Mucosa of rectum (tissue), 2 donors: ENCODE measurements at regions not wholly inside any gene's neighbourhood (a gene's known extent, or its start where the extent isn't known, plus 50 kb on each side); places are given as distances from the start of the nearest gene placed in this dataset.

Experiments used
- H3K27ac ChIP-seq, 2 donors: one replicate each; pipeline ENCODE4 v1.7.0; 2013; ENCODE audit warnings: inconsistent platforms in 2 of 2, low read depth in 2 of 2, low read length in 2 of 2
- H3K27me3 ChIP-seq, 2 donors: one replicate each; pipeline ENCODE4 v1.7.0; 2013; ENCODE audit warnings: low read length in 2 of 2; ENCODE audit not compliant: control insufficient read depth in 2 of 2, insufficient read depth in 2 of 2
- H3K36me3 ChIP-seq, 2 donors: one replicate each; pipeline ENCODE4 v1.7.0; 2013; ENCODE audit warnings: low read length in 2 of 2; ENCODE audit not compliant: control insufficient read depth in 2 of 2, insufficient read depth in 2 of 2
- H3K4me1 ChIP-seq, 2 donors: one replicate each; pipeline ENCODE4 v1.7.0; 2013; ENCODE audit warnings: low read length in 2 of 2, mild to moderate bottlenecking in 1 of 2; ENCODE audit not compliant: control insufficient read depth in 2 of 2, insufficient read depth in 2 of 2
- H3K4me3 ChIP-seq, 2 donors: one replicate each; pipeline ENCODE4 v1.7.0; 2013; ENCODE audit warnings: low read length in 2 of 2
- H3K9ac ChIP-seq, 2 donors: one replicate each; pipeline ENCODE4 v1.7.0; 2013; ENCODE audit warnings: low read length in 2 of 2, low read depth in 1 of 2, mild to moderate bottlenecking in 1 of 2
- H3K9me3 ChIP-seq, 2 donors: one replicate each; pipeline ENCODE4 v1.7.0; 2013; ENCODE audit warnings: low read length in 2 of 2; ENCODE audit not compliant: control insufficient read depth in 2 of 2
- donor health status: healthy.
- donor health status: Normal muscosa, but diverticular disease.

- peaks cover 0 to 9% of the 10 kb centered on the region in 2 donors for H3K4me1 ChIP-seq
- H3K4me3 ChIP-seq: no peak overlapping the region
- no peaks in the 10 kb centered on the region for H3K27me3 ChIP-seq
- H3K9ac ChIP-seq: no peak overlapping the region
- no peaks in the 10 kb centered on the region for H3K9me3 ChIP-seq
- no peaks in the 10 kb centered on the region for H3K36me3 ChIP-seq
- H3K27ac ChIP-seq: peak overlapping the region in 1 of 2 donors; percentile 35
These were observed 130.6 kb upstream of the NPVF start for GRCh38 chr7:25358926-25359325.

- Histone ChIP-seq H3K9me3 (no peaks in the 10 kb centered on the region), H3K4me3 (no peak overlapping the region), H3K27ac (peak overlapping the region; percentile 47 to 63), H3K4me1 (peaks cover 0 to 9% of the 10 kb centered on the region in 2 donors), H3K27me3 (no peaks in the 10 kb centered on the region), H3K36me3 (no peaks in the 10 kb centered on the region), H3K9ac (no peak overlapping the region)
These were observed 131.3 kb upstream of the NPVF start for GRCh38 chr7:25359471-25360059.

GRCh38 chr7:25360451-25360850 lies 132.2 kb upstream of the NPVF start:
- Histone ChIP-seq H3K27me3 (no peaks in the 10 kb centered on the region), H3K9ac (no peak overlapping the region), H3K4me3 (no peak overlapping the region), H3K4me1 (peaks cover 0 to 9% of the 10 kb centered on the region in 2 donors), H3K27ac (peak overlapping the region; percentile 47 to 63), H3K9me3 (no peaks in the 10 kb centered on the region), H3K36me3 (no peaks in the 10 kb centered on the region)

- no peaks in the 10 kb centered on the region for H3K9me3 ChIP-seq
- no peak overlapping the region for H3K9ac ChIP-seq
These were observed 133.1 kb upstream of the NPVF start for GRCh38 chr7:25361387-25361786.

GRCh38 chr7:25361863-25362262 lies 133.6 kb upstream of the NPVF start:
- Histone ChIP-seq H3K9ac (no peak overlapping the region), H3K27me3 (no peaks in the 10 kb centered on the region), H3K27ac (no peak overlapping the region)

More at GRCh38 chr7:25361387-25361786, 133.1 kb upstream of the NPVF start:
- Histone ChIP-seq H3K27me3 (no peaks in the 10 kb centered on the region), H3K4me1 (peaks cover 0 to 9% of the 10 kb centered on the region in 2 donors), H3K27ac (no peak overlapping the region), H3K4me3 (no peak overlapping the region), H3K36me3 (no peaks in the 10 kb centered on the region)

GRCh38 chr7:25368599-25369201 lies 140.4 kb upstream of the NPVF start:
- Histone ChIP-seq H3K36me3 (no peaks in the 10 kb centered on the region), H3K9me3 (no peaks in the 10 kb centered on the region), H3K27ac (no peak overlapping the region), H3K4me1 (no peaks in the 10 kb centered on the region), H3K27me3 (no peaks in the 10 kb centered on the region), H3K9ac (no peak overlapping the region), H3K4me3 (no peak overlapping the region)

More at GRCh38 chr7:25361863-25362262, 133.6 kb upstream of the NPVF start:
- Histone ChIP-seq H3K9me3 (no peaks in the 10 kb centered on the region), H3K4me1 (peaks cover 0 to 9% of the 10 kb centered on the region in 2 donors), H3K36me3 (no peaks in the 10 kb centered on the region), H3K4me3 (no peak overlapping the region)

GRCh38 chr7:25369786-25370185 lies 141.5 kb upstream of the NPVF start:
- Histone ChIP-seq H3K9ac (no peak overlapping the region), H3K4me1 (no peaks in the 10 kb centered on the region), H3K27me3 (no peaks in the 10 kb centered on the region), H3K27ac (no peak overlapping the region), H3K9me3 (no peaks in the 10 kb centered on the region), H3K4me3 (no peak overlapping the region), H3K36me3 (no peaks in the 10 kb centered on the region)

GRCh38 chr7:25371972-25372371 lies 143.7 kb upstream of the NPVF start:
- Histone ChIP-seq H3K36me3 (no peaks in the 10 kb centered on the region), H3K27me3 (no peaks in the 10 kb centered on the region), H3K9ac (no peak overlapping the region), H3K27ac (no peak overlapping the region), H3K4me1 (no peaks in the 10 kb centered on the region), H3K4me3 (no peak overlapping the region), H3K9me3 (no peaks in the 10 kb centered on the region)

GRCh38 chr7:25375805-25376600 lies 147.7 kb upstream of the NPVF start:
- no peak overlapping the region for H3K9ac ChIP-seq
- H3K4me3 ChIP-seq: no peak overlapping the region
- no peaks in the 10 kb centered on the region for H3K27me3 ChIP-seq
- H3K4me1 ChIP-seq: no peaks in the 10 kb centered on the region
- H3K27ac ChIP-seq: no peak overlapping the region
- no peaks in the 10 kb centered on the region for H3K36me3 ChIP-seq
- H3K9me3 ChIP-seq: no peaks in the 10 kb centered on the region
